Kidney epithelial cell (primary cell): ENCODE measurements at regions not wholly inside any gene's neighbourhood (a gene's known extent, or its start where the extent isn't known, plus 50 kb on each side); places are given as distances from the start of the nearest gene placed in this dataset.

Source experiments
- DNase-seq: peaks from one replicate; pipeline ENCODE4 v3.0.0-alpha.2; 2010; ENCODE audit warnings: low read depth
- H3K27me3 ChIP-seq: 2 replicates; pipeline ENCODE4 v1.6.0; 2011; ENCODE audit warnings: low read length; ENCODE audit not compliant: control insufficient read depth, insufficient read depth
- H3K36me3 ChIP-seq: 2 replicates; pipeline ENCODE4 v1.5.1; 2011; ENCODE audit warnings: low read length; ENCODE audit not compliant: control insufficient read depth, insufficient read depth
- H3K4me3 ChIP-seq: 2 replicates; pipeline ENCODE4 v1.5.1; 2011; ENCODE audit warnings: low read depth, mild to moderate bottlenecking, control low read depth, low read length
- CTCF ChIP-seq: IDR thresholded peaks from 2 replicates; pipeline ENCODE4 v1.5.1; 2011; ENCODE audit warnings: mild to moderate bottlenecking, moderate library complexity, low read length, control low read depth, inconsistent platforms; ENCODE audit not compliant: insufficient read depth, poor library complexity, severe bottlenecking

GRCh38 chr17:79392598-79392997 is 218.3 kb downstream of the RBFOX3 start:
- H3K36me3 ChIP-seq = no peaks in the 10 kb centered on the region
- DNase-seq = no peak
- H3K27me3 ChIP-seq = peaks cover 54% of the 10 kb centered on the region
- H3K4me3 ChIP-seq = no peak overlapping the region
- no peak for TF ChIP-seq CTCF

GRCh38 chr17:79391376-79392233 is 219.2 kb downstream of the RBFOX3 start:
- H3K36me3 ChIP-seq = no peaks in the 10 kb centered on the region
- DNase-seq = no peak
- no peak overlapping the region for H3K4me3 ChIP-seq
- TF ChIP-seq CTCF = peak; percentile 89
- peaks cover 48% of the 10 kb centered on the region for H3K27me3 ChIP-seq

GRCh38 chr17:79389896-79390295 is 221.0 kb downstream of the RBFOX3 start:
- no peak for DNase-seq
- peaks cover 36% of the 10 kb centered on the region for H3K27me3 ChIP-seq
- TF ChIP-seq CTCF = no peak

GRCh38 chr17:79388556-79389295 is 222.1 kb downstream of the RBFOX3 start:
- Histone ChIP-seq H3K27me3 (peaks cover 37% of the 10 kb centered on the region), H3K36me3 (no peaks in the 10 kb centered on the region), H3K4me3 (no peak overlapping the region)
- no peak for DNase-seq
- TF ChIP-seq CTCF = peak; percentile 68

More at GRCh38 chr17:79389896-79390295, 221.0 kb downstream of the RBFOX3 start:
- H3K4me3 ChIP-seq = no peak overlapping the region
- no peaks in the 10 kb centered on the region for H3K36me3 ChIP-seq

- Histone ChIP-seq H3K4me3 (no peak overlapping the region), H3K27me3 (peaks cover 29% of the 10 kb centered on the region), H3K36me3 (no peaks in the 10 kb centered on the region)
- no peak for DNase-seq
- no peak for TF ChIP-seq CTCF
Measured at GRCh38 chr17:79387783-79388182, 223.1 kb downstream of the RBFOX3 start.
